Activated CD4-positive, alpha-beta T cell treated with anti-CD3 and anti-CD28 coated beads, Interleukin-2, Interleukin-4, amounts not matched to agents 100 ng/mL and 50 ng/mL, durations not matched to agents 16 hours and 8 hours (primary cell): ENCODE measurements at regions not wholly inside any gene's neighbourhood (a gene's known extent, or its start where the extent isn't known, plus 50 kb on each side); places are given as distances from the start of the nearest gene placed in this dataset.
"Not testable (repeated sequence)": the region's sequence is repeated elsewhere in the genome, so short reads cannot be mapped to it uniquely, and the experiment has no call there.

ENCODE experiments used
- DNase-seq: peaks from one replicate; pipeline ENCODE4 v3.0.0-alpha.2; 2020; ENCODE audit warnings: low spot score

GRCh38 chr10:28859791-28860190, 182.5 kb downstream of the BAMBI start:
- DNase-seq: no peak

GRCh38 chr10:28862219-28862618, 184.9 kb downstream of the BAMBI start:
- no peak for DNase-seq

GRCh38 chr10:28869606-28870201, 192.4 kb downstream of the BAMBI start:
- DNase-seq: no peak

- DNase-seq: no peak
Observed at GRCh38 chr10:28871665-28872064, 194.3 kb downstream of the BAMBI start.

- DNase-seq: no peak
Observed at GRCh38 chr10:28872587-28873165, 195.4 kb downstream of the BAMBI start.

GRCh38 chr10:28873540-28873939, 196.2 kb downstream of the BAMBI start:
- DNase-seq: no peak

- DNase-seq: no peak
Observed at GRCh38 chr10:28874210-28874609, 196.9 kb downstream of the BAMBI start.

- no peak for DNase-seq
Observed at GRCh38 chr10:28875549-28876081, 198.3 kb downstream of the BAMBI start.

- DNase-seq: no peak
Observed at GRCh38 chr10:28878236-28878970, 201.1 kb downstream of the BAMBI start.

- no peak for DNase-seq
Observed at GRCh38 chr10:28879246-28879645, 201.9 kb downstream of the BAMBI start.

- DNase-seq: no peak
Observed at GRCh38 chr10:28879875-28880682, 202.8 kb downstream of the BAMBI start.

GRCh38 chr10:28880683-28880950, 203.3 kb downstream of the BAMBI start:
- no peak for DNase-seq

GRCh38 chr10:28881171-28881882, 204.0 kb downstream of the BAMBI start:
- DNase-seq: no peak

GRCh38 chr10:28883741-28884423, 206.6 kb downstream of the BAMBI start:
- DNase-seq: no peak

GRCh38 chr10:28890121-28890950, 213.0 kb downstream of the BAMBI start:
- no peak for DNase-seq

- no peak for DNase-seq
Observed at GRCh38 chr10:28891058-28891713, 213.9 kb downstream of the BAMBI start.

- DNase-seq: no peak
Observed at GRCh38 chr10:28892818-28893547, 215.7 kb downstream of the BAMBI start.

- no peak for DNase-seq
Observed at GRCh38 chr10:28894146-28894545, 216.8 kb downstream of the BAMBI start.

- not testable (repeated sequence) for DNase-seq
Observed at GRCh38 chr10:28895671-28896070, 218.3 kb downstream of the BAMBI start.
